ENCODE measurements at regions not wholly inside any gene's neighbourhood (a gene's known extent, or its start where the extent isn't known, plus 50 kb on each side); places are given as distances from the start of the nearest gene placed in this dataset.

DNA sequence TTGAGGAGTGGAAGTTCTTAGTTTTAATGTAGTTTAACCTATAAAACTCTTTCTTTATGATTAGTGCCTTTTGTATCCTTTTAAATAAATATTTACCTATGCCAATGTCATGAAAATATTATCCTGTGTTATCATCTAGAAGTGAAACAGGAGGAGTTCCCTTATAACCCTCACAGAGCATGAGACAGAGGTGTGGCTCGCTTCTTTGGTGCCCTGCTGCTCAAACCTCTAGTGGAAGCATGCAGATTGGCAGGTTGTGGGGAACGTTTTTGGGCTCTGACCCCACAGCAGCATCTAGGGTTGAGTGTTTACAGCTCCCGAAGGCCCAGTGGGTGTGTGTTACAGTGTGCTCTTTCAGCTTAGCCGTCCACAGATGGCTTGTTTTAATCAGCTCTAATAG is 459.4 kb upstream of the AZI2 start:
- no peak for DNase-seq (ENCODE audit: low read depth in 2 of 2)

GRCh38 chr3:28816017-28816416 is 464.9 kb upstream of the RBMS3 start:
- no peak for DNase-seq (ENCODE audit: low read depth in 2 of 2)

- no peak for DNase-seq (ENCODE audit: low read depth in 2 of 2)
Observed at GRCh38 chr3:28824316-28824715, 456.6 kb upstream of the RBMS3 start.

GRCh38 chr3:28826840-28827239 is 454.0 kb upstream of the RBMS3 start:
- no peak for DNase-seq (ENCODE audit: low read depth in 2 of 2)

DNA sequence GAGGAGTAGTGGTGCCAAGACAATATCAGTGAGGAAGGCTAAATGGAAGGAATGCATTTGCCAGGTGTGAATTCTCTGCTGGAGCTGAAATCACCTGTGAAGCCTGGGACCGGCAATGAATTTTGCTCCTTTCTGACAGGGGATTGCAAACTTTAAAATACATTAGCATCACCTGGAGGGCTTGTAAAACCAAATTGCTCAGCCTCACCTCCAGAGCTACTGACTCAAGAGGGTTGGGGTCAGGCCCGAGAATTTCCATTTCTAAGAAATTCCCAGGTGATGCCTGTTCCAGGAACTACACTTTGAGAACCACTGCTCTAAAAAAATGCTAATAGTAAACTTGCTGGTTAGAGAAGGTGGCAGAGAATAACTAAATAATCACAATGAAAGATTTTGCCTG is 445.6 kb upstream of the RBMS3 start:
- DNase-seq (ENCODE audit: low read depth in 2 of 2), result no peak

GRCh38 chr3:28835751-28836150 is 445.1 kb upstream of the RBMS3 start:
- DNase-seq (ENCODE audit: low read depth in 2 of 2), result no peak

- DNase-seq (ENCODE audit: low read depth in 2 of 2), result no peak
Observed at GRCh38 chr3:28836199-28836598, 444.7 kb upstream of the RBMS3 start.

DNA sequence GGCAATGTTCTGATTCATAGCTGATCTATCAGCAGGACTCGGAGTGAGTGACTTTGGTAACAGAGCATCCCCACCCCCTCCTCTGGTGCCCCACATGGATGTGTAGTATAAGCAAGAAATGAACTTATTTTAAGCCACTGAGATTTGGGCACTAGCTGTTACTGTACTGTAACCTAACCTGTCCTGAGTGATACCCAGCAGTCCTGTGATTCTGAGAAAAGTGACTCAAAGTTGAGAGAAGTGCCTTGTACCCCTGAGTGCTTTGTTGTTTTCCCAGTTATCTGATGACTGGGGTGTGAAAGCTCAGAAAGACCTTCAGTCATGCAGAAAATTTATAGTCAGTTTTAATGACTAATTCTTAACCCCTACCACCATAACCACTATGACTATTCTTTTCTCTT is 439.9 kb upstream of the RBMS3 start:
- DNase-seq (ENCODE audit: low read depth in 2 of 2), result no peak

DNA sequence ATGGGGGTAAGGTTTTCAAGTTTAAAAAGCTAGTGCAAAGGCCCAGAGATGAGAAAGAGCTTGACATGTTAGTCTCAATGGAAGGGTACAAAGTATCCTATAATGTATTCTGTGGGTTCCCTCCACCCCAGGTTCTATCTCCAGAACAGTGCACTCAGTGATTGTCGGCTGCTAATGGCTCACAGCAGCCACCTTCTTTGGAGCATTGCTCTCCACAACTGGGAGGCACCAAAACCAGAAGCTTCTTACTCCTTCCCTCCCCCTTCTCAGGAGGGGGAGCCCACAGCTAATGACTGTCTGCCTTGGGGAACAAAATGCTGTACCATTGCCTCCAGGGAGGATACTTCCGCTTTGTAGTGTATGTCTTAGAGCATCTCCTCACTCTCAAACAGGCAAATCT is 439.4 kb upstream of the RBMS3 start:
- DNase-seq (ENCODE audit: low read depth in 2 of 2), result no peak

DNA sequence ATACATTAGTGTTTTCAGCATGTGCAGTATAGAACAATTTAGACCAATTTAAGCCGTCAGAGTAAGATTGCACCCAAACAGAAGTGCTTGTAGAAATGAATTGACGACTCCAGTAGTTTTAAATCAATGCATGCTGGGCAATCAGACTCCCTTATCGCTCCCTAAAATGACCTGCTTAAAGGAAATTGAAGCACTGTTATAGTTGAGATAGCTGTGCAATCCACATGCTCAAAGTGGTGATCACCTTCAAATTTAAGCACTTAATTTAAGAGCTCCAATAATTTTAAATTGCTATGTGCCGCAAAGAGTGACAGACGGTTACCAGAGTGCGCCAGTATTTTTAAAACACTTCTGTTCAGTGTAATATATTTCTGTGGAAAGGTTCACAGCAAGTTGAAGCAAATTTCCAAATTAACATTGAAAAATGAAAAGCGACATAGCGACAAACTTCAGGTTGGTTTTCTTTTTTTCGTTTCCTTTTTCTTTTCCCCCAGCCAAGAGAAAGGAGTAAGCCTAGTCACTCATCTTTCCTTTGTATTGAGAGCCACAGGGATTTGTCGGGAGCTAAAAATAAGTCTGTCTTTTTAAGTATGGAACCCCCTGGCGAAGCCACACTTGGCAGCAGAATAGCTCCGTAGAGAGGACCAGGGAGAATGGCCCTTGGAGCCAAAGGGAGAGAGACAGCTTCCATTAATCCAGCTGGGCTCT is 436.4 kb upstream of the RBMS3 start:
- DNase-seq (ENCODE audit: low read depth in 2 of 2), result no peak

- no peak for DNase-seq (ENCODE audit: low read depth in 2 of 2)
Observed at GRCh38 chr3:28845006-28845324, 435.9 kb upstream of the RBMS3 start.

GRCh38 chr3:28846971-28847478 is 433.8 kb upstream of the RBMS3 start:
- no peak for DNase-seq (ENCODE audit: low read depth in 2 of 2)

DNA sequence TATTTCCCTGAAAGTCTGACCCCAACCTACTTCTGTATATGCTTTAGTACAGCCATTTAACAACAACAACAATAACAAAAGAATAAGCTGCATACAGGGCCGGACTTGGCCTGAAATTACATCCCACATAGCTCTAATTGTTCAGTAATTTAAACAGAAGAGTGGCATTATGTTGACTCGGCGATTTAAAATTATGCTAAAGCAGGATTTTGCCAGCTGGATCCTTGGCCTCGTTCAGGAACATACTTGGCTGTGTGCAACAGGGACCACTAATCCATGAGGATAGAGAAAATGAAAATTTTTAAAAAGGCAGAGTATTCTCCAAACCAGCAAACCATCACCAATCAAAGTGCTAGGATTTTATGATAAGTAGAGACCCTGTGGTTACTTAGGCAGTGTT is 433.1 kb upstream of the RBMS3 start:
- no peak for DNase-seq (ENCODE audit: low read depth in 2 of 2)

GRCh38 chr3:28850186-28850585 is 430.7 kb upstream of the RBMS3 start:
- DNase-seq (ENCODE audit: low read depth in 2 of 2), result no peak

DNA sequence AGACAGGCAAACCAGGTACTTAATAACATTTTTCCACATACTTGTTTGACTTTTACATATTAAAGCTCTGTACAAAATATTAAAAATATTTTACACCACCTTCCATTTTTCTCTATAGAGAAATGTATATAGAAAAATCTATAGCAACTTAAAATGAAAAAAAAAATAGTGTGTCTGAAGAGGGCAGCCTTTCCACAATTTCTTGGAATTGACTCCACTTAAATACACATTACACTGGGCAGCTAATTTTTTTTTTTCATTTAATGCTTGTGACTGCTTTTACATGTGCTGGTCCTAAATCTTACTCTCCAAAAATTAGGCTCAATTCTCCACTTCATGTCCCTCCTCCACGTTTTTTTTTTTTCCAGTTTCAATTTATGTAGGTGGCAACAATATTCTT is 427.0 kb upstream of the RBMS3 start:
- DNase-seq (ENCODE audit: low read depth in 2 of 2), result no peak

- DNase-seq (ENCODE audit: low read depth in 2 of 2), result no peak
Observed at GRCh38 chr3:28856796-28857195, 424.1 kb upstream of the RBMS3 start.

DNA sequence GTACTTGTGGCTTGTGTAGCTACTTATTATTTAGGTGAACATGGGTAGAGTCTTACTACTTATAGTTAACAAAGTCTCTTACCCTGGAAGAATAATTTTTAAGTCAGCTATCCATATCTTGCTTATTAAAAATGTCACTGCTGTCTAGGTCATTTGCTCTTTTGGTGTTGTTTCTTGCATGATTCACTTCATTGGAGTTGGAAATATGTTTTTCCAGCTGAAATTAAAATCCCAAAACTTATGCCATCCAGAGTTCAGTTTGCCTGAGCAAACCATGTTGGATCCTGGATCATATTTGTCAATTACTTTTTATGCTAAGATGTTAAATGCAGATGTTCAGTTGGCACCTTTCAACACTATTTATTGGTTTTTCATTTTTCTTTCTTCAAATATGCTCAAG is 421.0 kb upstream of the RBMS3 start:
- no peak for DNase-seq (ENCODE audit: low read depth in 2 of 2)

DNA sequence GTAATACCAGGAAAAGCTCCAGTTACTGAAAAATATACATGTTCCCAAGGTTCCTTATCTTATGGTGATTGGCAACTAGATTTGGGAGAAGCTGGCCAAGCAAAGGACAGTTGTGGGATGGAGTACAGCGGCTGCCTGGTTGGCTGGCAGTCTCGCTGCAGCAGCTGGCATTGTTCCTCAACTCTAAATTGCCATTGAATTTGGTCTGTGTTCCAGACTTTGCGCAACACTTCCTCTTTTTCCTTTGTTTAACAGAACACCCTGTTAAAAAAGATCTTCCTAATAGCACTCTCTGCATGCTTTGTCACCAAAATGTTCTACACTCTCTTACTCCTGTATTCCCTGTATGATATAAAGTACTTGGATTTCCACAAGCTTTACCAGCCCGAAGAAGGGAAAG is 420.6 kb upstream of the RBMS3 start:
- DNase-seq (ENCODE audit: low read depth in 2 of 2), result no peak

GRCh38 chr3:28863186-28863585 is 417.7 kb upstream of the RBMS3 start:
- DNase-seq (ENCODE audit: low read depth in 2 of 2), result no peak

DNA sequence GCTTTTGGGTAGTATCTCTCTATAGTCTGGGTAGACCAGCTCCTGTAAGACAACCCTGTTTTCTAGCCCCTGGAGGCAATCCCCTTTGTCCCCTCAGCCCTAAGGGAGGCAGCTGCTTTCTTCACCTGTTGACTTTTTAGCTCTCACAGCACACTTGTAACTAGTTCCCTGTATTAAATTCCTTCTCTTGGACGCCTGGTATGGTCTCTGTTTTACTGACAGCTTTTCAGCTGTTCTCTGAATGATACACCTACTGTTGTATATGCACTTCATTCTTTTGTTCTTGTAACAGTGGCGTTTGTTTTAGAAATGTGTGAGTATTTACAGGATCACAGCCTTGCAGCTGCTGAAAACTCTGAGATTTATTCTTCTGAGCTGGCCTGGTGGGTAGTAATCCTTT is 413.0 kb upstream of the RBMS3 start:
- no peak for DNase-seq (ENCODE audit: low read depth in 2 of 2)

DNA sequence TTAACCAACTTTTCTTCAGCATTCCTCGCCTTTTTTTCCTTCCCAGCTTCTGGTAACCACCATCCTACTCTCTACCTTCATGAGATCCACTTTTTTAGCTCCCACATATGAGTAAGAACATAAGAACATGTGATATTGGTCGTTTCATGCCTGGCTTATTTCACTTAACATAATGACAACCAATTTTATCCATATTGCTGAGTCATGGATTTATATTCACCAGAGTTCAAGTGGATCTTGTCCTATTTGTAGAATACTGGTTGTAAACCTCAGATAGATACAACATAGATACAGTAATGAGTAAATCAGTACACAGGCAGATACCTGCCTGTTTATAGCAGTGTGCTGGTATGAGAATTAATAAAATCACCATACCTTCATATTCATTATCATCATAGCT is 412.0 kb upstream of the RBMS3 start:
- no peak for DNase-seq (ENCODE audit: low read depth in 2 of 2)

DNA sequence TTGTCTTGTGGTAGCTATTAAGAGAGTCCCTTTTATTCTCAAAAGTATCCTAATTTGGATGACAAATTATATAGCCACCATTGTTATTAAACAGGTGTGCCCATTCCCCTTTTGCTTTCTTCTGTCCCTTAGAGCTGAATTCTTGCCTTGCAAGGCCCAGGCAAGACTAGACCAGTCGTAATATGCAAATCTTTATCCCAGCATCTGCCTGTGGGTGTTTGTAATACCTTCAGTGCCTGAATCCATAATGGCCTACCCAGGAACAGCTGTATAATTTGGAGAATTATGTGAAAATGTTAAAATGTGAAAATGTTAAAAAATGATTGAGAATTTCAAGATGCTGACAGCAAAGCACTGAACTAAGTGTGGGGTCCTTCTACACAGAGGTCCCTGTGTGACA is 403.0 kb upstream of the RBMS3 start:
- DNase-seq (ENCODE audit: low read depth in 2 of 2), result no peak

DNA sequence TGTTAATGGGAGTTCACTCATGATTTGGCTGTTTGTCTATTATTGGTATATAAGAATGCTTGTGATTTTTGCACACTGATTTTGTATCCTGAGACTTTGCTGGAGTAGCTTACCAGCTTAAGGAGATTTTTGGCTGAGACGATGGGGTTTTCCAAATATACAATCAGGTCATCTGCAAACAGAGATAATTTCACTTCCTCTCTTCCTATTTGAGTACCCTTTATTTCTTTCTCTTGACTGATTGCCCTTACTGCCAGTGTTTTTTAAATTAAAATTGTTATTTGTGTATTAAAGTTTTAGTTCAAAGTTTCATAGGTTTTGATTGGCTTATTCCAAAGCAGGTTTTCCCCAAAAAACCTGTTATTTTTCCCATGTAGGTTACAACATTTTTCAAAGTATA is 390.5 kb upstream of the RBMS3 start:
- no peak for DNase-seq (ENCODE audit: low read depth in 2 of 2)

DNA sequence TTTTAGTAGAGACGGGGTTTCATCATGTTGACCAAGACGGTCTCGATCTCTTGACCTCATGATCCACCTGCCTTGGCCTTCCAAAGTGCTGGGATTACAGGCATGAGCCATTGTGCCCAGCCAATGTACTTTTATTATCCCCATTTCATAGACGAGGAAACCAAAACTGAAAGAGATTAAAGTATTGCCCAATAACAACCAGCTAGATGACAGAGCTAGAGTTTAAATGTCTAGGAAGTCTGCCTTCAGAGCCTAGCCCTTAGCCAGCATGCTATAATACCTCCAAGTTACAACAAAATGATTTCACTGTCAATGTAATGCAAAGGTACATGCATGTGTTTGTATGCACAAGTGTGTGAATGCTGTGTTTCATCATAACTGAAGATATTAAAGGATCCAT is 389.4 kb upstream of the RBMS3 start:
- DNase-seq (ENCODE audit: low read depth in 2 of 2), result no peak
